ENCODE measurements at regions not wholly inside any gene's neighbourhood (a gene's known extent, or its start where the extent isn't known, plus 50 kb on each side); places are given as distances from the start of the nearest gene placed in this dataset.

- Histone ChIP-seq H3K27ac (ENCODE audit: low read depth) (no peak overlapping the region), H4K20me1 (replicated peaks; ENCODE audit: insufficient read depth) (no peaks in the 10 kb centered on the region; the same call in 1 of the 2 replicates), H2AFZ (peak overlapping the region; percentile 69), H3K36me3 (ENCODE audit: insufficient read depth) (no peaks in the 10 kb centered on the region), H3K27me3 (ENCODE audit: insufficient read depth) (no peaks in the 10 kb centered on the region), H3K4me3 (no peak overlapping the region), H3K9me2 (ENCODE audit: insufficient read depth) (no peaks in the 10 kb centered on the region; the same call in 1 of the 2 replicates), H3K4me1 (ENCODE audit: insufficient read depth) (no peaks in the 10 kb centered on the region), H3K79me2 (replicated peaks; ENCODE audit: insufficient read depth) (no peaks in the 10 kb centered on the region), H3K4me2 (no peak overlapping the region), H3F3A (replicated peaks; ENCODE audit: low read depth) (no peaks in the 10 kb centered on the region)
- DNase-seq (ENCODE audit: low spot score) = no peak
- Mint-ChIP-seq H3K27ac (no peak overlapping the region), H3K9me3 (no peaks in the 10 kb centered on the region), H3K4me3 (no peak overlapping the region), H3K27me3 (ENCODE audit: insufficient read depth, low read depth, poor library complexity) (peaks cover 2% of the 10 kb centered on the region), H3K4me1 (no peaks in the 10 kb centered on the region), H3K36me3 (ENCODE audit: low read depth) (no peaks in the 10 kb centered on the region)
- TF ChIP-seq ETS1 (IDR thresholded peaks at IDR 0.05) (no peak), CTCF (conservative IDR thresholded peaks at IDR 0.05; ENCODE audit: low read depth in 2 of 2) (peak; percentile 10 to 45; a peak in 2 of 4 replicates)
- ATAC-seq = no peak
Observed at GRCh38 chr5:131019601-131020315, 145.3 kb downstream of the HINT1 start.

- Mint-ChIP-seq H3K27me3 (ENCODE audit: insufficient read depth, low read depth, poor library complexity) (peaks cover 2% of the 10 kb centered on the region), H3K4me3 (no peak overlapping the region), H3K27ac (no peak overlapping the region), H3K36me3 (ENCODE audit: low read depth) (no peaks in the 10 kb centered on the region), H3K4me1 (no peaks in the 10 kb centered on the region), H3K9me3 (no peaks in the 10 kb centered on the region)
- Histone ChIP-seq H3K4me1 (ENCODE audit: insufficient read depth) (no peaks in the 10 kb centered on the region), H3K27me3 (ENCODE audit: insufficient read depth) (no peaks in the 10 kb centered on the region), H3K36me3 (ENCODE audit: insufficient read depth) (no peaks in the 10 kb centered on the region), H4K20me1 (replicated peaks; ENCODE audit: insufficient read depth) (no peaks in the 10 kb centered on the region; the same call in 1 of the 2 replicates), H3K79me2 (replicated peaks; ENCODE audit: insufficient read depth) (no peaks in the 10 kb centered on the region), H2AFZ (no peak overlapping the region; the same call in 1 of the 2 replicates), H3K4me3 (no peak overlapping the region), H3K27ac (ENCODE audit: low read depth) (no peak overlapping the region), H3F3A (replicated peaks; ENCODE audit: low read depth) (no peaks in the 10 kb centered on the region), H3K9me2 (ENCODE audit: insufficient read depth) (no peaks in the 10 kb centered on the region; the same call in 1 of the 2 replicates), H3K4me2 (no peak overlapping the region)
- DNase-seq (ENCODE audit: low spot score) = no peak
- no peak for ATAC-seq
- TF ChIP-seq ZNF114 (CRISPR knock-in tag; IDR thresholded peaks at IDR 0.05) (no peak), ETS1 (IDR thresholded peaks at IDR 0.05) (no peak), NANOG (IDR thresholded peaks at IDR 0.05; ENCODE audit: borderline replicate concordance) (no peak), ZNF331 (CRISPR knock-in tag; IDR thresholded peaks at IDR 0.05; ENCODE audit: low read depth) (no peak), EZH2phosphoT487 (IDR thresholded peaks at IDR 0.05; ENCODE audit: unreplicated experiment) (no peak), STAT1 (IDR thresholded peaks at IDR 0.05; ENCODE audit: unreplicated experiment) (no peak), REST (IDR thresholded peaks at IDR 0.05; ENCODE audit: unreplicated experiment) (no peak), EZH2 (IDR thresholded peaks at IDR 0.05; ENCODE audit: low read depth, unreplicated experiment) (no peak)
Observed at GRCh38 chr5:131019111-131019510, 145.9 kb downstream of the HINT1 start.

Data from GM23338 (cell line).